ENCODE measurements at regions not wholly inside any gene's neighbourhood (a gene's known extent, or its start where the extent isn't known, plus 50 kb on each side); places are given as distances from the start of the nearest gene placed in this dataset.

- Histone ChIP-seq H3K9me3 (no peaks in the 10 kb centered on the region), H3K4me3 (no peak overlapping the region), H3K4me2 (no peak overlapping the region), H3K27ac (no peak overlapping the region), H3K4me1 (no peaks in the 10 kb centered on the region)
- POLR2A ChIA-PET, result no interaction called here
- CTCF ChIA-PET, result interaction anchor here (1.1 to 5.0 kb wide), 3 partner anchors 9 to 192 kb away, joined by 3 to 23 read pairs (median 3); no protein-coding TSS in a partner anchor
- FAIRE-seq (no peak), ATAC-seq (no peak), DNase-seq (ENCODE audit: low read depth in 1 of 2, low spot score in 1 of 2) (no peak)
- no peak for TF ChIP-seq MAX (IDR thresholded peaks at IDR 0.05)
Measured at GRCh38 chr11:36757075-36757474, 159.0 kb upstream of the RAG2 start.

- Histone ChIP-seq H3K4me3 (no peak overlapping the region), H3K9me3 (no peaks in the 10 kb centered on the region), H3K27ac (no peak overlapping the region), H3K4me2 (no peak overlapping the region), H3K4me1 (no peaks in the 10 kb centered on the region)
- POLR2A ChIA-PET, result no interaction called here
- FAIRE-seq (no peak), DNase-seq (ENCODE audit: low read depth in 1 of 2, low spot score in 1 of 2) (no peak), ATAC-seq (no peak)
- no peak for TF ChIP-seq POLR2A (IDR thresholded peaks at IDR 0.05; ENCODE audit: low read length)
- TF ChIP-seq FOXS1 (CRISPR knock-in tag; IDR thresholded peaks at IDR 0.05), result no peak
- TF ChIP-seq, protein P1, sequence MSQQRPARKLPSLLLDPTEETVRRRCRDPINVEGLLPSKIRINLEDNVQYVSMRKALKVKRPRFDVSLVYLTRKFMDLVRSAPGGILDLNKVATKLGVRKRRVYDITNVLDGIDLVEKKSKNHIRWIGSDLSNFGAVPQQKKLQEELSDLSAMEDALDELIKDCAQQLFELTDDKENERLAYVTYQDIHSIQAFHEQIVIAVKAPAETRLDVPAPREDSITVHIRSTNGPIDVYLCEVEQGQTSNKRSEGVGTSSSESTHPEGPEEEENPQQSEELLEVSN (IDR thresholded peaks at IDR 0.05; ENCODE audit: borderline replicate concordance, low read depth), result no peak
- TF ChIP-seq CBX8 (IDR thresholded peaks at IDR 0.05), result no peak
- no peak for TF ChIP-seq HOXB5 (CRISPR knock-in tag; IDR thresholded peaks at IDR 0.05)
- TF ChIP-seq CHD2 (IDR thresholded peaks at IDR 0.05; ENCODE audit: low read length, partially characterized antibody), result no peak
- CTCF ChIA-PET, result no interaction called here
- WGBS (ENCODE audit: missing lambda C conversion rate), result 3% methylated on average over 6 of the region's 6 CpGs
Measured at GRCh38 chr11:36753960-36754359, 155.9 kb upstream of the RAG2 start.

GRCh38 chr11:36751996-36752395 is 154.0 kb upstream of the RAG2 start:
- ChIA-PET POLR2A (no interaction called here), CTCF (interaction anchor here (1.0 to 7.8 kb wide), 2 partner anchors 51 to 187 kb away, joined by 3 to 124 read pairs; no protein-coding TSS in a partner anchor)
- H3K9me3 ChIP-seq, result no peaks in the 10 kb centered on the region
- H3K27ac ChIP-seq, result no peak overlapping the region
- DNase-seq (ENCODE audit: low read depth in 1 of 2, low spot score in 1 of 2) (no peak), FAIRE-seq (no peak), ATAC-seq (no peak)
- H3K4me2 ChIP-seq, result no peak overlapping the region
- no peak overlapping the region for H3K4me3 ChIP-seq
- 23% methylated on average over 3 of the region's 3 CpGs for WGBS (ENCODE audit: missing lambda C conversion rate)
- H3K4me1 ChIP-seq, result no peaks in the 10 kb centered on the region
- TF ChIP-seq EHMT2 (IDR thresholded peaks at IDR 0.05; ENCODE audit: low read depth) (no peak), SMC3 (IDR thresholded peaks at IDR 0.05) (no peak), ELK1 (IDR thresholded peaks at IDR 0.05; ENCODE audit: low read depth, low read length) (no peak), GATA3 (IDR thresholded peaks at IDR 0.05; ENCODE audit: borderline replicate concordance) (no peak), USF2 (IDR thresholded peaks at IDR 0.05) (no peak), ZNF302 (CRISPR knock-in tag; IDR thresholded peaks at IDR 0.05) (no peak), ATOH8 (CRISPR knock-in tag; IDR thresholded peaks at IDR 0.05; ENCODE audit: low read depth) (no peak), HOXB5 (CRISPR knock-in tag; IDR thresholded peaks at IDR 0.05) (no peak), ZSCAN20 (CRISPR knock-in tag; IDR thresholded peaks at IDR 0.05) (no peak), POLR2A (IDR thresholded peaks at IDR 0.05; ENCODE audit: low read length) (no peak), CHD4 (IDR thresholded peaks at IDR 0.05; ENCODE audit: borderline replicate concordance) (no peak)
- TF ChIP-seq, protein P2, sequence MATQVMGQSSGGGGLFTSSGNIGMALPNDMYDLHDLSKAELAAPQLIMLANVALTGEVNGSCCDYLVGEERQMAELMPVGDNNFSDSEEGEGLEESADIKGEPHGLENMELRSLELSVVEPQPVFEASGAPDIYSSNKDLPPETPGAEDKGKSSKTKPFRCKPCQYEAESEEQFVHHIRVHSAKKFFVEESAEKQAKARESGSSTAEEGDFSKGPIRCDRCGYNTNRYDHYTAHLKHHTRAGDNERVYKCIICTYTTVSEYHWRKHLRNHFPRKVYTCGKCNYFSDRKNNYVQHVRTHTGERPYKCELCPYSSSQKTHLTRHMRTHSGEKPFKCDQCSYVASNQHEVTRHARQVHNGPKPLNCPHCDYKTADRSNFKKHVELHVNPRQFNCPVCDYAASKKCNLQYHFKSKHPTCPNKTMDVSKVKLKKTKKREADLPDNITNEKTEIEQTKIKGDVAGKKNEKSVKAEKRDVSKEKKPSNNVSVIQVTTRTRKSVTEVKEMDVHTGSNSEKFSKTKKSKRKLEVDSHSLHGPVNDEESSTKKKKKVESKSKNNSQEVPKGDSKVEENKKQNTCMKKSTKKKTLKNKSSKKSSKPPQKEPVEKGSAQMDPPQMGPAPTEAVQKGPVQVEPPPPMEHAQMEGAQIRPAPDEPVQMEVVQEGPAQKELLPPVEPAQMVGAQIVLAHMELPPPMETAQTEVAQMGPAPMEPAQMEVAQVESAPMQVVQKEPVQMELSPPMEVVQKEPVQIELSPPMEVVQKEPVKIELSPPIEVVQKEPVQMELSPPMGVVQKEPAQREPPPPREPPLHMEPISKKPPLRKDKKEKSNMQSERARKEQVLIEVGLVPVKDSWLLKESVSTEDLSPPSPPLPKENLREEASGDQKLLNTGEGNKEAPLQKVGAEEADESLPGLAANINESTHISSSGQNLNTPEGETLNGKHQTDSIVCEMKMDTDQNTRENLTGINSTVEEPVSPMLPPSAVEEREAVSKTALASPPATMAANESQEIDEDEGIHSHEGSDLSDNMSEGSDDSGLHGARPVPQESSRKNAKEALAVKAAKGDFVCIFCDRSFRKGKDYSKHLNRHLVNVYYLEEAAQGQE (IDR thresholded peaks at IDR 0.05), result no peak
